Brain microvascular endothelial cell (primary cell): ENCODE measurements at regions not wholly inside any gene's neighbourhood (a gene's known extent, or its start where the extent isn't known, plus 50 kb on each side); places are given as distances from the start of the nearest gene placed in this dataset.

Experiments
- DNase-seq: peaks from one replicate; pipeline ENCODE4 v3.0.0-alpha.2; 2020
- H3K27ac ChIP-seq: fragments of 250-450 bp; sonication (Bioruptor Pico); 2 replicates; pipeline ENCODE4 v1.5.1; 2020; ENCODE audit warnings: mild to moderate bottlenecking, moderate library complexity
- H3K27me3 ChIP-seq: fragments of 250-450 bp; sonication (Bioruptor Pico); replicated peaks from 2 replicates; pipeline ENCODE4 v1.5.1; 2020; ENCODE audit warnings: mild to moderate bottlenecking
- H3K36me3 ChIP-seq: fragments of 250-450 bp; sonication (Bioruptor Pico); replicated peaks from 2 replicates; pipeline ENCODE4 v1.5.1; 2020; ENCODE audit warnings: mild to moderate bottlenecking
- H3K4me3 ChIP-seq: 2 replicates; pipeline ENCODE4 v1.5.1; 2011; ENCODE audit warnings: low read depth, mild to moderate bottlenecking, control low read depth, low read length, moderate library complexity
- CTCF ChIP-seq: IDR thresholded peaks from 2 replicates; pipeline ENCODE4 v1.5.1; 2011; ENCODE audit warnings: low read depth, mild to moderate bottlenecking, moderate library complexity, low read length, control low read depth, inconsistent platforms; ENCODE audit errors: missing control alignments
- in situ Hi-C: cut with HindIII; loops from 2 replicates; pipeline ENCODE4 v1.10.0; 2017; ENCODE audit warnings: low sequenced_read_pairs, low pct_ligation_motif_present

- Histone ChIP-seq H3K4me3 (no peak overlapping the region), H3K36me3 (no peaks in the 10 kb centered on the region), H3K27me3 (no peaks in the 10 kb centered on the region), H3K27ac (no peak overlapping the region)
- no peak for TF ChIP-seq CTCF
- in situ Hi-C loops, result no loop called here
- no peak for DNase-seq
Measured at GRCh38 chr9:20048985-20049384, 260.1 kb upstream of the SLC24A2 start.

- TF ChIP-seq CTCF, result no peak
- no peaks in the 10 kb centered on the region for H3K27me3 ChIP-seq
- in situ Hi-C loops, result no loop called here
Measured at GRCh38 chr9:20048437-20048836, 259.6 kb upstream of the SLC24A2 start.

GRCh38 chr9:20044686-20045085 is 255.8 kb upstream of the SLC24A2 start:
- no peak overlapping the region for H3K27ac ChIP-seq
- H3K27me3 ChIP-seq, result no peaks in the 10 kb centered on the region
- in situ Hi-C loops, result no loop called here
- peak; percentile 40 for DNase-seq
- no peak for TF ChIP-seq CTCF
- no peaks in the 10 kb centered on the region for H3K36me3 ChIP-seq
- no peak overlapping the region for H3K4me3 ChIP-seq

More at GRCh38 chr9:20048437-20048836, 259.6 kb upstream of the SLC24A2 start:
- no peak for DNase-seq
- no peak overlapping the region for H3K4me3 ChIP-seq
- no peak overlapping the region for H3K27ac ChIP-seq
- no peaks in the 10 kb centered on the region for H3K36me3 ChIP-seq

GRCh38 chr9:20043461-20043860 is 254.6 kb upstream of the SLC24A2 start:
- Histone ChIP-seq H3K36me3 (no peaks in the 10 kb centered on the region), H3K4me3 (no peak overlapping the region), H3K27me3 (no peaks in the 10 kb centered on the region), H3K27ac (no peak overlapping the region)
- TF ChIP-seq CTCF, result no peak
- in situ Hi-C loops, result no loop called here
- DNase-seq, result no peak

- DNase-seq, result no peak
- Histone ChIP-seq H3K36me3 (no peaks in the 10 kb centered on the region), H3K4me3 (no peak overlapping the region), H3K27me3 (no peaks in the 10 kb centered on the region), H3K27ac (no peak overlapping the region)
- no peak for TF ChIP-seq CTCF
- in situ Hi-C loops, result no loop called here
Measured at GRCh38 chr9:20043035-20043434, 254.2 kb upstream of the SLC24A2 start.

- Histone ChIP-seq H3K27me3 (no peaks in the 10 kb centered on the region), H3K4me3 (no peak overlapping the region), H3K27ac (no peak overlapping the region), H3K36me3 (no peaks in the 10 kb centered on the region)
- TF ChIP-seq CTCF, result no peak
- in situ Hi-C loops, result no loop called here
- no peak for DNase-seq
Measured at GRCh38 chr9:20042128-20042711, 253.4 kb upstream of the SLC24A2 start.
